ENCODE measurements at regions not wholly inside any gene's neighbourhood (a gene's known extent, or its start where the extent isn't known, plus 50 kb on each side); places are given as distances from the start of the nearest gene placed in this dataset.

DNA sequence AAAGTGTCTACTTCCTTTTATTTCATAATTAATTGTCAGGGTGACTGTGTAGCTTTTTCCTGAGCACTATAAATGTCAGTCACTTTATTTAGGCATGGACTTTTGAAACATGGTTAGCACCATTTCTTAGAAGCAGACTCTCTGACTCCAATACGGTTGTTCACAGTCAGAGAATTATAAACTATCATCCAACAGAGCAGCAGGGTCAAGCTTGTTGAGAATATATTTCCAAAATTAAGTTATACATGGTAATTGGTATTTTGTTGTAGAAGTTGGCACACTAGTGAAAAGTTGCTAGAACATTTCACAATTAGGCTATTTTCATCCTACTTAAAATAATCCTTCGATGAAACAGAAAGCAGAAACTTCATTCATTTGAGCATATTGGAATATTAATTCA, 1155.5 kb upstream of the IGFBP7 start:
- Histone ChIP-seq H3K4me3 (ENCODE audit: low read length) (no peak overlapping the region), H3K9me2 (replicated peaks; ENCODE audit: low read length) (no peaks in the 10 kb centered on the region), H4K20me1 (ENCODE audit: low read length) (no peaks in the 10 kb centered on the region), H3K9me3 (ENCODE audit: low read length) (no peaks in the 10 kb centered on the region), H2AFZ (ENCODE audit: low read length) (no peak overlapping the region), H3F3A (ENCODE audit: low read length, unreplicated experiment) (no peaks in the 10 kb centered on the region), H3K9ac (ENCODE audit: low read length) (no peak overlapping the region), H3K36me3 (ENCODE audit: low read depth, low read length) (no peaks in the 10 kb centered on the region), H3K27me3 (ENCODE audit: low read length) (no peaks in the 10 kb centered on the region), H3K27ac (ENCODE audit: low read length) (no peak overlapping the region), H3K79me2 (ENCODE audit: low read length) (no peaks in the 10 kb centered on the region), H3K4me1 (ENCODE audit: insufficient read depth, low read length) (no peaks in the 10 kb centered on the region), H3K4me2 (ENCODE audit: low read length) (no peak overlapping the region)
- ChIA-PET CTCF (interaction anchor here (0.7 kb wide), 1 partner anchor 670 kb away, joined by 3 read pairs; no protein-coding TSS in a partner anchor), POLR2A (ENCODE audit: unreplicated experiment) (no interaction called here)
- no peak for DNase-seq
- TF ChIP-seq, protein P1, sequence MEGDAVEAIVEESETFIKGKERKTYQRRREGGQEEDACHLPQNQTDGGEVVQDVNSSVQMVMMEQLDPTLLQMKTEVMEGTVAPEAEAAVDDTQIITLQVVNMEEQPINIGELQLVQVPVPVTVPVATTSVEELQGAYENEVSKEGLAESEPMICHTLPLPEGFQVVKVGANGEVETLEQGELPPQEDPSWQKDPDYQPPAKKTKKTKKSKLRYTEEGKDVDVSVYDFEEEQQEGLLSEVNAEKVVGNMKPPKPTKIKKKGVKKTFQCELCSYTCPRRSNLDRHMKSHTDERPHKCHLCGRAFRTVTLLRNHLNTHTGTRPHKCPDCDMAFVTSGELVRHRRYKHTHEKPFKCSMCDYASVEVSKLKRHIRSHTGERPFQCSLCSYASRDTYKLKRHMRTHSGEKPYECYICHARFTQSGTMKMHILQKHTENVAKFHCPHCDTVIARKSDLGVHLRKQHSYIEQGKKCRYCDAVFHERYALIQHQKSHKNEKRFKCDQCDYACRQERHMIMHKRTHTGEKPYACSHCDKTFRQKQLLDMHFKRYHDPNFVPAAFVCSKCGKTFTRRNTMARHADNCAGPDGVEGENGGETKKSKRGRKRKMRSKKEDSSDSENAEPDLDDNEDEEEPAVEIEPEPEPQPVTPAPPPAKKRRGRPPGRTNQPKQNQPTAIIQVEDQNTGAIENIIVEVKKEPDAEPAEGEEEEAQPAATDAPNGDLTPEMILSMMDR (conservative IDR thresholded peaks at IDR 0.05; ENCODE audit: low read depth, low read length) = no peak
- TF ChIP-seq EZH2phosphoT487 (IDR thresholded peaks at IDR 0.05; ENCODE audit: borderline replicate concordance, low read length) = no peak
- no peak for TF ChIP-seq EZH2 (IDR thresholded peaks at IDR 0.05; ENCODE audit: low read length, unreplicated experiment)
- no peak for ATAC-seq
- intact Hi-C loops (cut with micrococcal nuclease) = no loop called here
- BruUV-seq (replicated peaks) = no TSS peak

DNA sequence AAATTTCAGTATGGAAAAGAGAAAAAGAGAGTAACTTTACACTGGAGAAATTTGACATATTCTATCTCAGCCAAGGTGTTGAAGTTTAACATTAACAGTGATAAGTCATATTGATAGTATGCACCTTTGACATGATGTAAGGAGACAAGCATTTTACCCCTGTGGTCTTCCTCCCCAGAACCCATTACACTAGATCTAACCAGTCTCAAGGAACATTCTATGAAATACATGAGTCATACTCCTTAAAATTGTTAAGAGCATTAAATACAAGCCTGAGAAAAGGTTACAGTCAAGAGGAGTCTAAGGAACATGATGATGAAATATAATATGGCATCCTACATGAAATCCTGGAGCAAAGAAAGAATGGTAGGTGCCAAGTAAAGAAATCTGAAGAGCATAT, 1151.3 kb upstream of the IGFBP7 start:
- Histone ChIP-seq H3F3A (ENCODE audit: low read length, unreplicated experiment) (no peaks in the 10 kb centered on the region), H3K4me1 (ENCODE audit: insufficient read depth, low read length) (no peaks in the 10 kb centered on the region), H3K27ac (ENCODE audit: low read length) (no peak overlapping the region), H3K79me2 (ENCODE audit: low read length) (no peaks in the 10 kb centered on the region), H3K4me3 (ENCODE audit: low read length) (no peak overlapping the region), H3K27me3 (ENCODE audit: low read length) (no peaks in the 10 kb centered on the region), H4K20me1 (ENCODE audit: low read length) (no peaks in the 10 kb centered on the region), H3K9me3 (ENCODE audit: low read length) (no peaks in the 10 kb centered on the region), H3K9me2 (replicated peaks; ENCODE audit: low read length) (no peaks in the 10 kb centered on the region), H3K4me2 (ENCODE audit: low read length) (no peak overlapping the region), H3K36me3 (ENCODE audit: low read depth, low read length) (no peaks in the 10 kb centered on the region), H2AFZ (ENCODE audit: low read length) (no peak overlapping the region), H3K9ac (ENCODE audit: low read length) (no peak overlapping the region)
- TF ChIP-seq, protein P1 (conservative IDR thresholded peaks at IDR 0.05; ENCODE audit: low read depth, low read length) = no peak
- TF ChIP-seq EZH2 (IDR thresholded peaks at IDR 0.05; ENCODE audit: low read length, unreplicated experiment) (no peak), EZH2phosphoT487 (IDR thresholded peaks at IDR 0.05; ENCODE audit: borderline replicate concordance, low read length) (no peak)
- no TSS peak for BruUV-seq (replicated peaks)
- ATAC-seq (no peak), DNase-seq (no peak)
- ChIA-PET CTCF (no interaction called here), POLR2A (ENCODE audit: unreplicated experiment) (no interaction called here)
- intact Hi-C loops (cut with micrococcal nuclease) = no loop called here

DNA sequence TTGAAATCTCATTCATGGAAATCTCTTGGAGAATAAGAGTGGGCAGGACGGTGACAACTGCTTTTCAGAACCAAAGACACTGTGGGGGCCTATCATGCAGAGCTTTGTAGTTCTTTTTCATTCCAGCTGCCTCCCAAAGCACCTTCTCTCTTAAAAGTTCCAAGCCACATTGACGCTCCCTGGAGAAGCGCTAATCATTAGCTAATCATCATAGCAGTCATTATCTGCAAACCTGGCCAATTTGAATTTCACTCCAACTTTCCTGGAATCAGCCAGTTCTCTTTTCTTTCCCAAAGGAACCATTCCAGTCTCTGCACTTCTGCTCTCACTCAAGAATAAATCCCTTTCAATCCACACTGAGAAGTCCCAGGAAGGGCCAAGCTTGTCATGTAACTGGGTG, 1144.1 kb upstream of the IGFBP7 start:
- H4K20me1 ChIP-seq (ENCODE audit: low read length) = no peaks in the 10 kb centered on the region
- no peaks in the 10 kb centered on the region for H3F3A ChIP-seq (ENCODE audit: low read length, unreplicated experiment)
- ChIA-PET POLR2A (ENCODE audit: unreplicated experiment) (no interaction called here), CTCF (no interaction called here)
- H2AFZ ChIP-seq (ENCODE audit: low read length) = no peak overlapping the region
- no peak for DNase-seq
- no peak for ATAC-seq
- no peak overlapping the region for H3K4me2 ChIP-seq (ENCODE audit: low read length)
- no peak overlapping the region for H3K27ac ChIP-seq (ENCODE audit: low read length)
- no peak overlapping the region for H3K9ac ChIP-seq (ENCODE audit: low read length)
- H3K4me3 ChIP-seq (ENCODE audit: low read length) = no peak overlapping the region
- no peaks in the 10 kb centered on the region for H3K9me2 ChIP-seq (replicated peaks; ENCODE audit: low read length)
- no peaks in the 10 kb centered on the region for H3K9me3 ChIP-seq (ENCODE audit: low read length)
- no peaks in the 10 kb centered on the region for H3K36me3 ChIP-seq (ENCODE audit: low read depth, low read length)
- TF ChIP-seq EZH2phosphoT487 (IDR thresholded peaks at IDR 0.05; ENCODE audit: borderline replicate concordance, low read length) (no peak), EZH2 (IDR thresholded peaks at IDR 0.05; ENCODE audit: low read length, unreplicated experiment) (no peak)
- TF ChIP-seq, protein P1 (conservative IDR thresholded peaks at IDR 0.05; ENCODE audit: low read depth, low read length) = no peak
- no peaks in the 10 kb centered on the region for H3K27me3 ChIP-seq (ENCODE audit: low read length)
- no peaks in the 10 kb centered on the region for H3K79me2 ChIP-seq (ENCODE audit: low read length)
- intact Hi-C loops (cut with micrococcal nuclease) = no loop called here
- H3K4me1 ChIP-seq (ENCODE audit: insufficient read depth, low read length) = no peaks in the 10 kb centered on the region
- BruUV-seq (replicated peaks) = no TSS peak

All from PC-3 (cell line).